Mucosa of rectum (tissue), 2 donors: ENCODE measurements at regions not wholly inside any gene's neighbourhood (a gene's known extent, or its start where the extent isn't known, plus 50 kb on each side); places are given as distances from the start of the nearest gene placed in this dataset.

Experiments used
- H3K27ac ChIP-seq, 2 donors: one replicate each; pipeline ENCODE4 v1.7.0; 2013; ENCODE audit warnings: inconsistent platforms in 2 of 2, low read depth in 2 of 2, low read length in 2 of 2
- H3K27me3 ChIP-seq, 2 donors: one replicate each; pipeline ENCODE4 v1.7.0; 2013; ENCODE audit warnings: low read length in 2 of 2; ENCODE audit not compliant: control insufficient read depth in 2 of 2, insufficient read depth in 2 of 2
- H3K36me3 ChIP-seq, 2 donors: one replicate each; pipeline ENCODE4 v1.7.0; 2013; ENCODE audit warnings: low read length in 2 of 2; ENCODE audit not compliant: control insufficient read depth in 2 of 2, insufficient read depth in 2 of 2
- H3K4me1 ChIP-seq, 2 donors: one replicate each; pipeline ENCODE4 v1.7.0; 2013; ENCODE audit warnings: low read length in 2 of 2, mild to moderate bottlenecking in 1 of 2; ENCODE audit not compliant: control insufficient read depth in 2 of 2, insufficient read depth in 2 of 2
- H3K4me3 ChIP-seq, 2 donors: one replicate each; pipeline ENCODE4 v1.7.0; 2013; ENCODE audit warnings: low read length in 2 of 2
- H3K9ac ChIP-seq, 2 donors: one replicate each; pipeline ENCODE4 v1.7.0; 2013; ENCODE audit warnings: low read length in 2 of 2, low read depth in 1 of 2, mild to moderate bottlenecking in 1 of 2
- H3K9me3 ChIP-seq, 2 donors: one replicate each; pipeline ENCODE4 v1.7.0; 2013; ENCODE audit warnings: low read length in 2 of 2; ENCODE audit not compliant: control insufficient read depth in 2 of 2
- donor health status: healthy.
- donor health status: Normal muscosa, but diverticular disease.

- H3K36me3 ChIP-seq: no peaks in the 10 kb centered on the region
- peak overlapping the region; percentile 61 to 63 for H3K9ac ChIP-seq
- peaks cover 0 to 4% of the 10 kb centered on the region in 2 donors for H3K4me1 ChIP-seq
Observed at GRCh38 chrX:131729295-131729694, 185.4 kb downstream of the OR13H1 start.

DNA sequence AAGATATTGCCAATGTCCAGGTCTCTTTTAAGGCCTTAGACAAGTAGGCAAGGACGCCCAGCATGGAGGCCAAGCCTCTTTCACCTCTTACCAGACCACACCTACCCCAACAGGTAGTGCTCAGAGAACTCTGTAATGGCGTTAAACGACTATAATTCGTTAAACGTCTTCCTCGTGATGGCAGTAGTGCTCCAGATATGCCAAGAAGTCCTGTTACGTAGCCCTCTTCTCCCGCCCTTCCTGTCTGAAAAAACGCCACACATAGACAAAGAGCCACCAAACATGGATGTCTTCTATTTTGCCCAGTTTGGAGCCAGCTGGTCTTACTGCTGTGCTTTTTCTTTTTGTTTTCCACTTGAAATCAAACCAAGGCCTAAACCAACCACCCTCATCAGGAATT lies 190.7 kb downstream of the OR13H1 start:
- Histone ChIP-seq H3K9me3 (peaks cover 0 to under 1% of the 10 kb centered on the region in 2 donors), H3K36me3 (no peaks in the 10 kb centered on the region), H3K4me3 (peak overlapping the region in 1 of 2 donors; percentile 35), H3K27me3 (no peaks in the 10 kb centered on the region), H3K27ac (no peak overlapping the region), H3K4me1 (no peaks in the 10 kb centered on the region), H3K9ac (no peak overlapping the region)

More at GRCh38 chrX:131729295-131729694, 185.4 kb downstream of the OR13H1 start:
- H3K27me3 ChIP-seq: no peaks in the 10 kb centered on the region
- no peaks in the 10 kb centered on the region for H3K9me3 ChIP-seq
- peak overlapping the region; percentile 54 to 80 for H3K4me3 ChIP-seq
- H3K27ac ChIP-seq: peak overlapping the region; percentile 76 to 80

DNA sequence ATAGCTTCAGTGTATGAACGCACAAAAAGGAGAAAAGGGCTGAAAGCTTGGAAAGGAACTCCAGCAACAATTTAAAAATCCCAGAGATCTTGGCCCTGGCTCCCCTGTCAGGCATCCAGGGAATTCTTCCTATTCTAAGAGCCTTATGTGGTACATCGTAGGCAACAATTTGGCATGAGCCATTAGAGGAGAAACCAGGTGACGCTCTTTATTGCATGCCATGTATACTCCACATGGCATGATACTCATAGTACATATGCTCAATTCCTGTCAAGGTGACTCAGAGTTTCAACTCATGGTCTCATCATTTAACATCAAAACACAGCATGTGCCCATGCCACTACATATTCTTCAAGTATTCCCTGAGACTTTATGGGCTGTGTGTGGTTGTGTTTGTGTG lies 191.3 kb downstream of the OR13H1 start:
- Histone ChIP-seq H3K27me3 (no peaks in the 10 kb centered on the region), H3K4me3 (peak overlapping the region in 1 of 2 donors; percentile 35), H3K9ac (no peak overlapping the region), H3K9me3 (peaks cover 0 to 3% of the 10 kb centered on the region in 2 donors), H3K27ac (no peak overlapping the region), H3K4me1 (no peaks in the 10 kb centered on the region), H3K36me3 (no peaks in the 10 kb centered on the region)

- no peak overlapping the region for H3K4me3 ChIP-seq
- peaks cover 0 to 3% of the 10 kb centered on the region in 2 donors for H3K9me3 ChIP-seq
- no peaks in the 10 kb centered on the region for H3K36me3 ChIP-seq
- no peak overlapping the region for H3K27ac ChIP-seq
- peaks cover 0 to 4% of the 10 kb centered on the region in 2 donors for H3K27me3 ChIP-seq
- H3K9ac ChIP-seq: no peak overlapping the region
- peaks cover 0 to 3% of the 10 kb centered on the region in 2 donors for H3K4me1 ChIP-seq
Observed at GRCh38 chrX:131739823-131740222, 195.9 kb downstream of the OR13H1 start.

DNA sequence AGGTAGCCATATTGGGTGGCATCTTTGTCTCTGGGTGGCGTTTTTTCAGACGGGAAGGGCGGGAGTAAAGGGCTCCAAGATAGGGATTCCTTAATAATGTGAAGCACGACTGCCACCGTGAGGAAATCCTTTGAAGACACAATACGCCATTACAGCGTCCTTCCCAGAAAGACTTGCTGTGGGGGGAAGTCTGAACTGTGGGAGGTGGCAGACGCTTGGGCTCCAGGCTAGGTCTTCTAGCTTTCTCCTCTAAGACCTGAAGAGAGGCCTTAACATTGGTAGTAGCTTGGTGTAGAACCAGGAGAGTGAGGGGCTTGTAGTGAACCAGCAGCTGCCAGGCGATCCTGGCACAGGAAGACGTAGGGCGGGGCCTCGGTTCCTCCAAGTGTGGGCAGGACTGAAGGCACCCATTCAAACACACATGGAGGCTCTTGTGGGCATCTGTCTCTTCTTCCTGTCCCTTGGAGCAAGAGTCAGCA lies 197.3 kb downstream of the OR13H1 start:
- H3K36me3 ChIP-seq: no peaks in the 10 kb centered on the region
- peak overlapping the region; percentile 70 to 77 for H3K27ac ChIP-seq
- H3K9me3 ChIP-seq: peaks cover 0 to 3% of the 10 kb centered on the region in 2 donors
- H3K4me1 ChIP-seq: peaks cover 0 to 5% of the 10 kb centered on the region in 2 donors
- peak overlapping the region; percentile 70 to 85 for H3K4me3 ChIP-seq
- peak overlapping the region; percentile 38 to 52 for H3K9ac ChIP-seq
- H3K27me3 ChIP-seq: peaks cover 0 to 4% of the 10 kb centered on the region in 2 donors

DNA sequence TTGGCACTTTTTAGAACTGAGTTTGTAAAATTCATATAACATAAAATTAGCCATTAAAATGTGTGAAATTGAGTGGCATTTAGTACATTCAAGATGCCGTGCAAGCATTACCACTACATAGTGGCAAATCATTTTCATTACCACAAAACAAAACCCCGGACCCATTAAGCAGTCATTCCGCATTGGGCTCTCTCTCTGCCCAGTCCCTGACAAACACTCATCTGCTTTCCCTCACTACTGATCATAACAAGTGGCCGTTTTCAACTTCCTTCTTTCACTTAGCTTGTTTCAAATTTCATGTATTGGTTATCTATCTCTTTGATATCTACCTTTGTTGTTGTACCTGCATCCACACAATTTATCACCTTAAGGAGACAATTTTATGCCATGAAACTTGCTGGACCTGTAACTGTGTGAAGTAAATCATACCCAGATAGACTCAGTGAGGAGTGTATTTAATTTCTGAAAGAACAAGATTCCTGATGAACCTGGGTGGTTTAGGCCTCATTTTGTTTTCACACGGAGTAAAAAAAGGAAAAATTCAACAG lies 202.1 kb downstream of the OR13H1 start:
- no peak overlapping the region for H3K9ac ChIP-seq
- peaks cover 0 to 4% of the 10 kb centered on the region in 2 donors for H3K27me3 ChIP-seq
- peak overlapping the region; percentile 83 for H3K4me3 ChIP-seq
- no peak overlapping the region for H3K27ac ChIP-seq
- H3K4me1 ChIP-seq: peaks cover 3 to 6% of the 10 kb centered on the region in 2 donors
- no peaks in the 10 kb centered on the region for H3K9me3 ChIP-seq
- no peaks in the 10 kb centered on the region for H3K36me3 ChIP-seq

DNA sequence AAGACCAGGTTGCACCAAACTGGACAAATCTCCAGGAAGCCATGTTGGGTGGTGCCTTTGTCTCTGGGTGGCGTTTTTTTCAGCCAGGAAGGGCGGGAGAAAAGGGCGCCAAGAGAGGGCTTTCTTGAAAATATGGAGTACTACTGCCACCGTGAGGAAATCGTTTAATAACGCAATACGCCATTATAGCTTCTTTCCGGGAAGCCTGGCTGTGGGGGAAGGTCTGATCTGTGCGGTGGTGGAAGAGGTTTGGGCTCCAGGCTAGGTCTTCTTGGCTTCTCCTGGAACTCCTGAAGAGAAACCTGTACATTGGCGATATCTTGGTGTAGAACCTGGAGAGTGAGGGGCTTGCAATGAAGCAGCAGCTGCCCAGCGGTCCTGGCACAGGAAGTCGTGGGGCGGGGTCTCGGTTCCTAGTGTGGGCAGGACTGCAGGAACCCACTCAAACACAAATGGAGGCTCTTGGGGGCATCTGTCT lies 202.7 kb downstream of the OR13H1 start:
- Histone ChIP-seq H3K4me1 (peaks cover 3% of the 10 kb centered on the region in 2 donors), H3K36me3 (no peaks in the 10 kb centered on the region), H3K27me3 (peaks cover 0 to 4% of the 10 kb centered on the region in 2 donors), H3K27ac (peak overlapping the region; percentile 79 to 80), H3K4me3 (peak overlapping the region; percentile 83), H3K9me3 (no peaks in the 10 kb centered on the region), H3K9ac (peak overlapping the region; percentile 58 to 66)

DNA sequence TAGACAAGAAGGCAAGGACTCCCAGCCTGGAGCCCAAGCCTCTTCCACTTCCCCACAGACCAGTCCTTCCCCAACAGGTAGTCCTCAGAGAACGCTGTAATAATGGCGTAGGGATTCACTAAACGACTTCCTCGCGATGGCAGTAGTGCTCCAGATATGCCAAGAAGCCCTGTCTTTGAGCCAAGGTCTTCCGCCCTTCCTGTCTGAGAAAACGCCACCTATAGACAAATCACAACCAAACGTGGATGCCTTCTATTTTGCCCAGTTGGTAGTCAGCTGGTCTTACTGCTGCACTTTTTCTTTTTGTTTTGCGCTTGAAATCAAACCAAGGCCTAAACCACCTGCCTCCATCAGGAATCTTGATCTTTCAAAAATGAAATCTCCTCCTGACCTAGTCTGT lies 203.3 kb downstream of the OR13H1 start:
- Histone ChIP-seq H3K27me3 (peaks cover 0 to 4% of the 10 kb centered on the region in 2 donors), H3K9ac (peak overlapping the region; percentile 58 to 66), H3K36me3 (no peaks in the 10 kb centered on the region), H3K4me1 (peaks cover 3% of the 10 kb centered on the region in 2 donors), H3K27ac (peak overlapping the region; percentile 79 to 80), H3K4me3 (peak overlapping the region; percentile 83), H3K9me3 (no peaks in the 10 kb centered on the region)

DNA sequence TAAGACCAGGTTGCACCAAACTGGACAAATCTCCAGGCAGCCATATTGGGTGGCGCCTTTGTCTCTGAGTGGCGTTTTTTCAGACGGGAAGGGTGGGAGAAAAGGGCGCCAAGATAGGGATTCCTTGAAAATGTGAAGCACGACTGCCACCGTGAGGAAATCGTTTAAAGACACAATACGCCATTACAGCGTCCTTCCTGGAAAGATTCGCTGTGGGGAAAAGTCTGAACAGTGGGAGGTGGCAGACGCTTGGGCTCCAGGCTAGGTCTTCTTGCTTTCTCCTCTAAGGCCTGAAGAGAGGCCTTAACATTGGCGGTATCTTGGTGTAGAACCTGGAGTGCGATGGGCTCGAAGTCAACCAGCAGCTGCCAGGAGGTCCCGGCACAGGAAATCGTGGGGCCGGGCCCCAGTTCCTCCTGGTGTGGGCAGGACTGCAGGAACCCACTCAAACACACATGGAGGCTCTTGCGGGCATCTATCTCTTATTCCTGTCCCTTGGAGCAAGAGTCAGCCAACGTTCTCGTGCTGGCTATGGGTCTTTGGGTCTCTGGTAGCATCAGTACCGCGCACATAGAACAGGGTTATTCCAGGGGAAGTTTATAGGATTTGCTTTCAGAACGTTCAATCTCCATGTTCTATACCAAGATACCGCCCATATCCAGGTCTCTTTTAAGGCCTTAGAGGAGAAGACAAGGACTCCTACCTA lies 208.8 kb downstream of the OR13H1 start:
- Histone ChIP-seq H3K4me1 (peaks cover 0 to under 1% of the 10 kb centered on the region in 2 donors), H3K27ac (peak overlapping the region; percentile 77 to 82), H3K36me3 (no peaks in the 10 kb centered on the region), H3K9me3 (no peaks in the 10 kb centered on the region), H3K9ac (peak overlapping the region; percentile 70 to 75), H3K27me3 (no peaks in the 10 kb centered on the region), H3K4me3 (peak overlapping the region; percentile 63 to 82)

- Histone ChIP-seq H3K9me3 (no peaks in the 10 kb centered on the region), H3K27ac (peak overlapping the region in 1 of 2 donors; percentile 65), H3K36me3 (no peaks in the 10 kb centered on the region), H3K4me1 (peaks cover 0 to 5% of the 10 kb centered on the region in 2 donors), H3K27me3 (no peaks in the 10 kb centered on the region), H3K4me3 (peak overlapping the region; percentile 57 to 72), H3K9ac (no peak overlapping the region)
Observed at GRCh38 chrX:131762802-131763234, 218.9 kb downstream of the OR13H1 start.
